Right renal pelvis (tissue), 4 donors: ENCODE measurements at regions not wholly inside any gene's neighbourhood (a gene's known extent, or its start where the extent isn't known, plus 50 kb on each side); places are given as distances from the start of the nearest gene placed in this dataset.

Source experiments
- DNase-seq, 4 donors: peaks; one replicate each; pipeline ENCODE4 v3.0.0-alpha.2; 2013; ENCODE audit warnings: low read depth in 4 of 4, low spot score in 3 of 4, missing footprints in 1 of 4

GRCh38 chr12:84807249-84807648 is 105.3 kb downstream of the SLC6A15 start:
- DNase-seq = no peak

- DNase-seq = no peak
These were observed 107.1 kb downstream of the SLC6A15 start for GRCh38 chr12:84805474-84805858.

GRCh38 chr12:84804691-84805473 is 107.7 kb downstream of the SLC6A15 start:
- DNase-seq = no peak

GRCh38 chr12:84803661-84804060 is 108.9 kb downstream of the SLC6A15 start:
- DNase-seq = no peak

- no peak for DNase-seq
These were observed 110.4 kb downstream of the SLC6A15 start for GRCh38 chr12:84802161-84802560.

- DNase-seq = no peak
These were observed 118.8 kb downstream of the SLC6A15 start for GRCh38 chr12:84793558-84794367.

- DNase-seq = no peak
These were observed 121.2 kb downstream of the SLC6A15 start for GRCh38 chr12:84791444-84791843.

- no peak for DNase-seq
These were observed 123.4 kb downstream of the SLC6A15 start for GRCh38 chr12:84789184-84789583.

GRCh38 chr12:84787253-84787652 is 125.3 kb downstream of the SLC6A15 start:
- DNase-seq = no peak

GRCh38 chr12:84786622-84787021 is 126.0 kb downstream of the SLC6A15 start:
- no peak for DNase-seq

- DNase-seq = no peak
These were observed 126.6 kb downstream of the SLC6A15 start for GRCh38 chr12:84785951-84786350.

- no peak for DNase-seq
These were observed 127.3 kb downstream of the SLC6A15 start for GRCh38 chr12:84785281-84785680.

- no peak for DNase-seq
These were observed 133.4 kb downstream of the SLC6A15 start for GRCh38 chr12:84779169-84779568.

GRCh38 chr12:84772281-84772680 is 140.3 kb downstream of the SLC6A15 start:
- DNase-seq = no peak

GRCh38 chr12:84767079-84767478 is 145.5 kb downstream of the SLC6A15 start:
- DNase-seq = no peak

- DNase-seq = no peak
These were observed 146.2 kb downstream of the SLC6A15 start for GRCh38 chr12:84766375-84766774.

GRCh38 chr12:84764001-84764400 is 148.6 kb downstream of the SLC6A15 start:
- no peak for DNase-seq

GRCh38 chr12:84763107-84763506 is 149.5 kb downstream of the SLC6A15 start:
- DNase-seq = no peak

GRCh38 chr12:84760091-84760865 is 152.3 kb downstream of the SLC6A15 start:
- DNase-seq = no peak

GRCh38 chr12:84757978-84758377 is 154.6 kb downstream of the SLC6A15 start:
- DNase-seq = no peak

- DNase-seq = no peak
These were observed 155.6 kb downstream of the SLC6A15 start for GRCh38 chr12:84756961-84757360.
